Ishikawa (cell line): ENCODE measurements at regions not wholly inside any gene's neighbourhood (a gene's known extent, or its start where the extent isn't known, plus 50 kb on each side); places are given as distances from the start of the nearest gene placed in this dataset.

Experiments
- CREB1 ChIP-seq: IDR thresholded peaks from 2 replicates; pipeline ENCODE4 v1.6.1; 2012; ENCODE audit warnings: low read depth
- EP300 ChIP-seq: IDR thresholded peaks from 2 replicates; pipeline ENCODE4 v1.6.1; 2012; ENCODE audit warnings: borderline replicate concordance
- NFIC ChIP-seq: IDR thresholded peaks from 2 replicates; pipeline ENCODE4 v1.6.1; 2012
- TCF12 ChIP-seq: IDR thresholded peaks from 2 replicates; pipeline ENCODE4 v1.6.1; 2012; ENCODE audit warnings: low read depth
- TEAD4 ChIP-seq: IDR thresholded peaks from 2 replicates; pipeline ENCODE4 v1.6.1; 2012
- TF ChIP-seq, protein P1 (sequence below): IDR thresholded peaks from 2 replicates; pipeline ENCODE4 v1.6.1; 2012; ENCODE audit warnings: low read depth, mild to moderate bottlenecking
- TF ChIP-seq, protein P2 (sequence below): IDR thresholded peaks from 2 replicates; pipeline ENCODE4 v1.6.1; 2012

DNA sequence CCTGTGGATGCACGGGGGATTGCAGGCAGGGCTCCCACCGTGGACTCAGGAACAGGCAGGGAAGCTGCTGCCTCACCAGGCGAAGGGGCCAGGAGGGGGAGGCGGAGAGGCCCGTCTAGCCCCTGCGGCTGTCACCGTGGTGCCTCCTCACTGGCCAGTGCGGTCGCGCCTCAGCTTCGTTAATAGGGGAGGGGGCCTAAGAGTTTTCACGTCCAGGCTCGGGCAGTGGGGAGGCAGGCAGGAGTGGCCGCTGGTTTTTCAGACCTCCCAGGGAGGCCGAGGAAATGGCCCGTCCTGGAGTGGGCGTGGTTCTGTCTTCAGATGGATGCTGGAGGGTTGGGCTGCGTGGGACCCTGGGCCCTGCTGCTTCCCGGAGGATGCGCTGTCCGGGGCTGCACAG is 91.1 kb upstream of the B3GAT1 start:
- TF ChIP-seq EP300 (no peak), CREB1 (no peak), TEAD4 (no peak), TCF12 (no peak), NFIC (no peak)
- TF ChIP-seq, protein P1, sequence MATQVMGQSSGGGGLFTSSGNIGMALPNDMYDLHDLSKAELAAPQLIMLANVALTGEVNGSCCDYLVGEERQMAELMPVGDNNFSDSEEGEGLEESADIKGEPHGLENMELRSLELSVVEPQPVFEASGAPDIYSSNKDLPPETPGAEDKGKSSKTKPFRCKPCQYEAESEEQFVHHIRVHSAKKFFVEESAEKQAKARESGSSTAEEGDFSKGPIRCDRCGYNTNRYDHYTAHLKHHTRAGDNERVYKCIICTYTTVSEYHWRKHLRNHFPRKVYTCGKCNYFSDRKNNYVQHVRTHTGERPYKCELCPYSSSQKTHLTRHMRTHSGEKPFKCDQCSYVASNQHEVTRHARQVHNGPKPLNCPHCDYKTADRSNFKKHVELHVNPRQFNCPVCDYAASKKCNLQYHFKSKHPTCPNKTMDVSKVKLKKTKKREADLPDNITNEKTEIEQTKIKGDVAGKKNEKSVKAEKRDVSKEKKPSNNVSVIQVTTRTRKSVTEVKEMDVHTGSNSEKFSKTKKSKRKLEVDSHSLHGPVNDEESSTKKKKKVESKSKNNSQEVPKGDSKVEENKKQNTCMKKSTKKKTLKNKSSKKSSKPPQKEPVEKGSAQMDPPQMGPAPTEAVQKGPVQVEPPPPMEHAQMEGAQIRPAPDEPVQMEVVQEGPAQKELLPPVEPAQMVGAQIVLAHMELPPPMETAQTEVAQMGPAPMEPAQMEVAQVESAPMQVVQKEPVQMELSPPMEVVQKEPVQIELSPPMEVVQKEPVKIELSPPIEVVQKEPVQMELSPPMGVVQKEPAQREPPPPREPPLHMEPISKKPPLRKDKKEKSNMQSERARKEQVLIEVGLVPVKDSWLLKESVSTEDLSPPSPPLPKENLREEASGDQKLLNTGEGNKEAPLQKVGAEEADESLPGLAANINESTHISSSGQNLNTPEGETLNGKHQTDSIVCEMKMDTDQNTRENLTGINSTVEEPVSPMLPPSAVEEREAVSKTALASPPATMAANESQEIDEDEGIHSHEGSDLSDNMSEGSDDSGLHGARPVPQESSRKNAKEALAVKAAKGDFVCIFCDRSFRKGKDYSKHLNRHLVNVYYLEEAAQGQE, result no peak
- TF ChIP-seq, protein P2, sequence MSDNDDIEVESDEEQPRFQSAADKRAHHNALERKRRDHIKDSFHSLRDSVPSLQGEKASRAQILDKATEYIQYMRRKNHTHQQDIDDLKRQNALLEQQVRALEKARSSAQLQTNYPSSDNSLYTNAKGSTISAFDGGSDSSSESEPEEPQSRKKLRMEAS, result no peak
